ENCODE measurements at regions not wholly inside any gene's neighbourhood (a gene's known extent, or its start where the extent isn't known, plus 50 kb on each side); places are given as distances from the start of the nearest gene placed in this dataset.

DNA sequence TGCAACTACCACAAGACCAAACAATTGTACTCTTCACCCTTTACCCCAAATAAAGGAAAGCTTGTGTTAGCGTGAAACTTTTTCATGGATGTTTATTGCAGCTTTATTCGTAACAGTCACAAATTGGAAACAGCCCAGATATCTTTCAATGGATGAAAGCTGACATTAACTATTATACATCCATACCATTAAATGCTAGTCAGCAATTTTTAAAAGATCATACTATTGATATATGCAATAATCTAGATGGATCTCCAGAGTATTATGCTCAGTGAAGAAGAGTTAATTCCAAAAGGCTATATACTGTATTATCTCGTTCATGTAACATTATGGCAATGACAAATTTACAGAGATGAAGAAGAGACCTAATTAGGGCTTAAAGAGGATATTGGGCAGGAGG lies 1491.2 kb upstream of the CDH8 start:
- no peak for TF ChIP-seq CTCF (IDR thresholded peaks at IDR 0.05; ENCODE audit: poor library complexity)
- TF ChIP-seq EZH2 (IDR thresholded peaks at IDR 0.05; ENCODE audit: borderline replicate concordance): no peak
